B cell (primary cell): ENCODE measurements at regions not wholly inside any gene's neighbourhood (a gene's known extent, or its start where the extent isn't known, plus 50 kb on each side); places are given as distances from the start of the nearest gene placed in this dataset.

Source experiments
- CTCF ChIP-seq: fragments of 200-600 bp; IDR thresholded peaks from one replicate; pipeline ENCODE4 v1.8.0; 2022; ENCODE audit warnings: antibody characterized with exemption, mild to moderate bottlenecking
- EZH2 ChIP-seq: IDR thresholded peaks from 2 replicates; pipeline ENCODE4 v1.6.1; 2012; ENCODE audit warnings: borderline replicate concordance, low read depth, mild to moderate bottlenecking, moderate library complexity, low read length; ENCODE audit not compliant: insufficient read depth, poor library complexity, severe bottlenecking

- TF ChIP-seq CTCF (no peak), EZH2 (no peak)
Observed at GRCh38 chr6:115631028-115631427, 429.7 kb downstream of the FRK start.
